HG03196 (cell line): ENCODE measurements at regions not wholly inside any gene's neighbourhood (a gene's known extent, or its start where the extent isn't known, plus 50 kb on each side); places are given as distances from the start of the nearest gene placed in this dataset.
"Not testable (repeated sequence)": the region's sequence is repeated elsewhere in the genome, so short reads cannot be mapped to it uniquely, and the experiment has no call there.

Experiments used
- ATAC-seq: cut with Tn5 transposase; IDR thresholded peaks from one replicate; pipeline ENCODE4 v1.9.1; 2021; ENCODE audit not compliant: unreplicated experiment

DNA sequence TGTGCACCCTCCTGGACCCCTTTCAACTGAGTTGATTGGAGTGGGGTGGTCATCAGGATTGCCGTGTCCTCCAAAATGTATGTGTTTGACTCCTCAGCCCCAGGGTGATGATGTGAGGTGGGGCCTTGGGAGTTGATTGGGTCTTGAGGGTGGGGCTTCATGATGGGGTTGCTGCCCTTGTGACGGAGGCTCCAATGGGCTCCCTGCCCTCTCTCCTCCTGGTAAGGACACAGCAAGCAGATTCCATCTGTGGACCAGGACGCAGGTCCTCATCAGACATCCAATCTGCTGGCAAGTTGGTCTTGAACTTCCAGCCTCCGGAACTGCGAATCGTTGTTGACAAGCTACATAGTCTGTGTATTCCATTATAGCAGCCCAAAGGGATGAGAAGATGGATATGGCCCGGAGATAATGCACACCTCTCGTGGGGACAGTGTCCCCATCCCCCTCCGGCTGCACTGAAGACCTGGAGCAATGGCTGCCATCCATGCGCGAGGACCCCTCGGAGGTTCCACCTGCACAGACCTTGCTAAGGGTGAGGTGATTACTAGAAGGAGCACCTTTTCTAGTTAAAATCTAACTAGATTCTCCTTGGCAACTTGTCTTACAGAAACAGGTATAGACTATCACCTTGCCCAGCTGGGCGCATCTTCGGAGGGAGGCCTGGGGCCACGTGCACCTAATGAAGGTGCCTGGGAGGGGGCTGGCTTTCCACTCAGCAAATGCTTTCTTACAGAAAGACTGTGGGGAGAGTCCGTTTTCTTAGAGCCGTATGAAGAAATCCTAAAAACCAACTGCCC lies 75.7 kb upstream of the IRX4 start:
- no peak for ATAC-seq

- ATAC-seq, result no peak
Observed at GRCh38 chr5:1955586-1955985, 72.9 kb upstream of the IRX4 start.

GRCh38 chr5:1953710-1954109 lies 71.0 kb upstream of the IRX4 start:
- not testable (repeated sequence) for ATAC-seq

DNA sequence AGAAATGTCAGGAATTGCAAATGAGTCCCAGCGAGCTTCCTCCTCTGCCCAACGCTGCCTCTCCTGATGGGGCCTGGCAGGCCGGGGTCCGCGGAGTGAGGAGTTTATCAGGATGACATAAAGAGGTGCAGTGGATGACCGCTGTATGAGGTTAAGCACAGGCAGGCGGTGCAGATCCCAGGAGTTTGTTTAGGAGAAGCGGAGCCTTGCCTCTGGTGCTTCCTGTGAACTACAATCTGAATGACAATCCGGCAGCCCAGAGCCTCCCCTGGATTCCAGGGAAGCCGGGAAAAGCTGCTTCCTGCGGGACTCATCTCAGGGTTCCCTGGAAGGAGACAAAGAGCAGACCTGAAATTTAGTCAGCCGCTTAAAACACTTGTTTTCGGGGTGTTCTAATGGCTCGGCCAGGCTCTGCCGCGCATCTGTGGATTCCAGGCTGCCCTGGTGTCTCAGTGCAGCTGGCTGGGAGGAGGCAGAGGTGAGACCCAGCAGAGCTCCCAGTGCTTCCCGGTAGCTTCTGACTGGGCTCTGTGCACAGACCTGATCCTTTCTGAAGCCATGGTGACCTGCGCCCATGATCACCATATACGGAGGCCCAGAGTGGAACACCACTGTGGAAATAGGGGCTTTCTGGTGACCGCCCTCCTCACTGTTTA lies 69.8 kb upstream of the IRX4 start:
- ATAC-seq, result no peak

DNA sequence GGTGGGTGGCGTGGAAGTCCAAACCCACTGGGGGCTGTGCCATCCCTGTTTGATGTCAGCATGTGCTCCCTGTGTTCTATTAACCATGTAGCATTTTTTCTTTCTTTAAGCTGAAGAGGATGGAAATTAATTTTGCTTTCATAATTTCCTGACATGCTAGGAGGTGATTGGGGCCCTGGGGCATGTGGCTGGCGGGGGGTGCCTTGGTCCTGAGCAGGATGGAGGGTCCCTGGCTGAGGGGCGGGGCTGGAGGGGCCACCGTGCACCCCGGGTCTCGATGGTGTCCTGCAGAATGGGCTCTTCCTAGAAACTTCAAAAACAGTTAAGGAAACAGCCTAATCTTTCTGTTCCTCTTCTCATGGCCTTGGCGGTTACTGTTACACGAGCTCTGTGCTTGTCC lies 69.3 kb upstream of the IRX4 start:
- ATAC-seq, result no peak

- no peak for ATAC-seq
Observed at GRCh38 chr5:1951165-1951816, 68.6 kb upstream of the IRX4 start.

DNA sequence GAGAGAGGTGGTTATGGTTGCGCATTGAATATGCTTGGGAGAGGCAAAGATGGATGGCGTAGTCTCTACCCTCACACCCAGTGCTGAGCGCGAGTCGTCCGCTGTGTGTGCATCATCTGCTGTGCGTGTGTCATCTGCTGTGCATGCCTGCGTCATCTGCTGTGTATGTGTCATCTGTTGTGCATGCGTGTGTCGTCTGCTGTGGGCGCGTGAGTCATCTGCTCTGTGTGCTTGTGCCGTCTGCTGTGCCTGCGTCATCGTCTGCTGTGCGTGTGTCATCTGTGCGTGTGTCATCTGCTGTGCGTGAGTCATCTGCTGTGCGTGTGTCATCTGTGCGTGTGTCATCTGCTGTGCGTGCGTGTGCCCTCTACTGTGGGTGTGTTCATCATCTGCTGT lies 68.0 kb upstream of the IRX4 start:
- ATAC-seq, result no peak

DNA sequence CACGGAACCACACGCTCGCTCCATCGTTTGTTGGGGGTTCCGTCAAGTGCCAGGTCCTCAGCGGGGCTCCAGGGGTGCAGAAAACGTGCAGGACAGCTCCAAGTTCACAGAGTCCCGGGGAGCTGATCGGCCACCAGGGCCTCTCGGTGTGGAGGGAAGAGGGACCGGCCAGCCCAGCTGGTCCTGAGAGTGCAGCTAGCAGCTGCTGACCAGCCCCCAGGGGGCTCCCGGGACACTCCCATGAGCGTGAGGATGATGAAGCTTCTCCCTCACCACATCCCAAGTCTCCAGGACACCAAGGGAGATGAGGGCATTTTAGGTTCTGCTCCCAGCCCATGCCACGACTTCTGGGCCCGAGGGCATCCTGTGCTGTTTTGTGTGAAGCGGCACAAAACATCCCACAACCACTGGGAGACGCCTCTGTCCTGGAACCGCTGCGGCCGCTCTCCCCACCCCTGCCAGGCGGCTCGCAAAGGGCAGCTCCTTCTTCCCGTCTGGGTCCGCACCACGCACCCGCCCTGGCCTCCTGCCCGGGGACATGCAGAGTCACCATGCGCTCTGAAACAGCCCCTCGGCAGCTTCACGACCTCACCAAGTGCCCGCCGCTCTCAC lies 67.5 kb upstream of the IRX4 start:
- ATAC-seq, result no peak

DNA sequence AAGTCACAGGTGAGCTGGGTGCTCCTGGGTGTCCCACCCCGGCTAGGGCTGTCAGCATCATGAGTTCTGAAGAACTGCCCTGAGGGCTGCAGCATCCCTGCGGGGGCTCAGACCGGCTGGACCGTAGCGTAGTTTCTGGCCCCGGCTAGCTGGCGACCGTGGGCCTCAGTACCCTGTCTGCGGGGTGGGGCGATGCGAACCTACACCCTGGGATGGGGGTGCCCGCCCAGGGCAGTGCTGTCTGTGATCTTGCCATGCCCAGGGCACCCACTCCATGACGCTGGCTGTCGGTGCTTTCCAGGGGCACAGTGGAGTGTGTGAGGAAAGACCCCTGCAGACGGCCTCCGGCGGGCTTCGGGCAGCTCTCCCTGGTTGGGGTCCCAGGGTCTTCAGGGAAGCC lies 66.5 kb upstream of the IRX4 start:
- ATAC-seq, result no peak

- no peak for ATAC-seq
Observed at GRCh38 chr5:1948663-1949191, 66.0 kb upstream of the IRX4 start.

GRCh38 chr5:1948111-1948510 lies 65.4 kb upstream of the IRX4 start:
- ATAC-seq, result no peak

DNA sequence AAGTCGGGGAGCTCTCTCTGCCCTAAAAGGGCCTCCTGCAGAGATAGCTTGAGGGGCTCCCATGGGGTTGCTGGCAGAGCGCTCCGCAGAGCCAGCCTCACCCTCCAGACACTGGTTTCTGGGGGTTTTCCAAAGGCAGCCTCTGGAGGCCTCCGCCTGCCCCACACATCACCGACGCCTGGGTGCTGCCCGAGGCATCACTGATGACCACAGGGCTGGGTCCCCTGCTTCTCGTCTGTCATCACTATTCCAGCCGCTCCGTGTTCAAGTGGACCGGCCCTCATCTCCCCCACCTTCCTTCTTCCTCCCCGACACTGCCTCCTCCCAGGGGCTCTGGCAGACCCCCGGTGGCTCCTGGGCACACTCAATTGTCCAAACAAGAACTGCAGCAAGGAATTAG lies 64.1 kb upstream of the IRX4 start:
- no peak for ATAC-seq

- ATAC-seq, result no peak
Observed at GRCh38 chr5:1946122-1946677, 63.5 kb upstream of the IRX4 start.

DNA sequence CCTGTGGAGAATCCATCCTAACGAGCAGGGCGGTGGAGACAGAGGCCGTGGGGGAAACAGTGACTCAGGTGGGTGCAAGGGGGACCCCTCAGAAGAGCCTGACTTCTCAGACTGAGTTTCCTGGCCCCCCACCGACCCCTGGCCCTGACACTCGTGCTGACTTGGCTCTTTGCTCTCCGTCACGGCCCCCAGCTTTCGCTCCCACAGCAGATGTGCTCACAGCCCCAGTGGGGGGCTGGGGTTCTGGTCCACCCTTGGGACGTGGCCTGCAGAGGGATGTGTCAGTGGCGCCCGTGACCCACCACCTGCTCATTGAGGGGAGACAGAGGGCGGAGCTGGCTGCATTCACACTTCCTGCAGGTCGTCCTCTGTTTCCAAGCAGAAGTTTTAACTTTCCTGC lies 62.9 kb upstream of the IRX4 start:
- ATAC-seq, result no peak

DNA sequence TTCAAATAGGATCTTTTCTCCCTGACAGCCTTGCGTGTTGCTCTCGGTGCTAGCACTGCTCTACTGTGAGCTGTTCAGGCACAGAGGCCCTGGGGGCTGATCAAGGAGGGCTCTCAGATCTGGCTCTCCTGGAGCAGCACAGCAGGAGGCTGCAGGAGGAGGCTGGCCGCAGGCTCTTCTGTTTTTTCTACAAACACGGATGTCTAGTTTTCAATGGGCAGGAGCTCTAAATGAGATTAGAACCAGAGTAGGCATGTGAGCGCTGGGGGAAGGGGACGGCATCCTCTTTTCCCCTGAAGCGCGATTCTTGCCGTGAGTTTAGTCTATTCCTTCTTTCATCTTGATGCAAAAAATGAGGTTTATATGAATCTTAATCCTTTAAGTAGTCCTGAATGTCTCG lies 61.7 kb upstream of the IRX4 start:
- ATAC-seq, result no peak

DNA sequence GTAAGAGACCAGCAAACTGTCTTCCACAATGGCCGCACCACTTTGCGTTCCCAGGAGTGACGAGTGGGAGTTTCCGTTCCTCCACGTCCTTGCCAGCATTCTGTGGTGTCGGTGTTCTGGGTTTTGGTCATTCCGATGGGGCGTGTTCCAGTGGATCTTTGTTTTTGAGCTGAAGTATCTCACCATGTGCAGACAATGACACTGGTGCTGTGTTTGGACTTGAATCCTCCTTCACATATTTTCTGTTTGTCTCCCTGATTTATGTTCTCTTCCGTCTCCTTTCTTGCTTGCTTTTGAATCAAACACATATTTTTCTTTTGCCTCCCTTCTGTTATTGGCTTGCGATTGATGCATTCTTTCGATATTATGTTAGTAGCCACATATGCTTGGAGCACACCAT lies 60.8 kb upstream of the IRX4 start:
- ATAC-seq, result no peak

- ATAC-seq, result no peak
Observed at GRCh38 chr5:1942630-1943029, 59.9 kb upstream of the IRX4 start.

DNA sequence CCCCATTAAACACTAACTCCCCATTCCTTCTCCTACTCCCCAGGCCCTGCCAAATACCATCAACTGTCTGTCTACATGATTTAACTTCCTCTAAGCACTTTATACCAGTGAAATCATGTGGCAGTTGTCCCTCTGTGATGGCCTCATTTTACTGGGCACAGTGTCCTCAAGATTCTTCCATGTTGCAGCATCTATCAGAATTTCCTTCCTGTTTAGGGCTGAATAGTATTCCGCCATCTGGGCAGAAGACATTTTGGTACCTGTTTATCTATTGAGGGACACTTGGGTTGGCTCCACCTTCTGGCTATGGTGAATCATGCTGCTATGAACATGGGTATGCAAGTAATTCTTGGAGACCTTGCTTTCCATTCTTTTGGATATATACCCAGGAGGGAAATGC lies 59.4 kb upstream of the IRX4 start:
- no peak for ATAC-seq

DNA sequence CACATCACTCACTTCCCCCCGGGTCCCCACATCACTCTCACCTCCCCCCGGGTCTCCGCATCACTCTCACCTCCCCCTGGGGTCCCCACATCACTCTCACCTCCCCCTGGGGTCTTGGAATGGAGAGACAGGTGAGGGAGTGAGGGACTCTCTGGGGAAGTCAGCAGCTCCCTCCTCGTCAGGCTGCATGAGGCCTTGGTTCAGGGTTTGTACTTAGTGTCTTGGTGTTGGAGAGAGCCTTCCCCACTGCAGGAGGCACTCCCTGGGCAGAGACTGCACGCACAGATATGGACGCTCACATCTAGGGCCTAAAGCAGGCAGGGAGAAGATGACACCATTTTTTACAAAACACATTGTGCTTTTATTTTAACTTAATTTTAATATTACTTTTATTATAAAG lies 56.5 kb upstream of the IRX4 start:
- ATAC-seq, result no peak

- ATAC-seq, result no peak
Observed at GRCh38 chr5:1938310-1939000, 55.7 kb upstream of the IRX4 start.

DNA sequence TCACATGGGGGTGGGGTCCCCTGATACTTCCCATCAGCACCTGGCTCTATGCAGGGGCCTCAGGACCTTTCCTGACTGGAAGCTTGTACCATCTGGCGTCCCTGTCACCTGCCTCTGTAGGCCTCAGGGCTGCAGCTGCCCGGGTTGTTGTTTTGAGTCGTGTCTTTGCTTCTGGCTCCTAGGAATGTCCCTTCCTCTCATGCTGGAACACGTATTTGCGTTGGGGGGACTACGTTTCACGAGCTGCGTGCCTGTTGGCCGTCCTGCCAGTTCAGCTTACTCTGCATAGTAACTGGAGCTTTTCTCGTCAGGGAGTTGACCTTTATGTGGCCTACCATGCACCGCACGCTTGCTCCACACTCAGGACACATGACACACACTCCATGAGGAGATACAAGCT lies 54.9 kb upstream of the IRX4 start:
- ATAC-seq, result no peak
